ENCODE measurements at regions not wholly inside any gene's neighbourhood (a gene's known extent, or its start where the extent isn't known, plus 50 kb on each side); places are given as distances from the start of the nearest gene placed in this dataset.

DNA sequence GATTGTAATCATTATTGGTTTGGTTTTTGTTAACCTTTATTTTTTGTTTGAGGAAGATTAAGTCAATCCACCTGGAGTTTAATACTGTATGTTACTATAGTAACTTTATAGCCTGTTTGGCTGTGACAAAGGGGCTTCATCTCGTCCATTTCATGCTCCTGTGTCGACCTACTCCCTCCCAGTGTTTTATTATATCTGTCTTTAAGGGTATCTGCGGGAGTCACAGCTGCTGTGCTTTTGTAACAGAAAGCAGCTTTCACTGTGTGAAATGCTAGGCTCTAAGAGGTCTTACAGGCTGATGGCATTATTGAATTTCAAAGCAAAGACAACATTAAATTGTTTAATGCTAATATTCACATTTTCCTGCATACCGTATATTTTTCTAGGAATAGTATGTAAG is 698.0 kb upstream of the POU3F2 start:
- no peak for DNase-seq (ENCODE audit: extremely low read depth, low read depth)
- TF ChIP-seq, protein P1, sequence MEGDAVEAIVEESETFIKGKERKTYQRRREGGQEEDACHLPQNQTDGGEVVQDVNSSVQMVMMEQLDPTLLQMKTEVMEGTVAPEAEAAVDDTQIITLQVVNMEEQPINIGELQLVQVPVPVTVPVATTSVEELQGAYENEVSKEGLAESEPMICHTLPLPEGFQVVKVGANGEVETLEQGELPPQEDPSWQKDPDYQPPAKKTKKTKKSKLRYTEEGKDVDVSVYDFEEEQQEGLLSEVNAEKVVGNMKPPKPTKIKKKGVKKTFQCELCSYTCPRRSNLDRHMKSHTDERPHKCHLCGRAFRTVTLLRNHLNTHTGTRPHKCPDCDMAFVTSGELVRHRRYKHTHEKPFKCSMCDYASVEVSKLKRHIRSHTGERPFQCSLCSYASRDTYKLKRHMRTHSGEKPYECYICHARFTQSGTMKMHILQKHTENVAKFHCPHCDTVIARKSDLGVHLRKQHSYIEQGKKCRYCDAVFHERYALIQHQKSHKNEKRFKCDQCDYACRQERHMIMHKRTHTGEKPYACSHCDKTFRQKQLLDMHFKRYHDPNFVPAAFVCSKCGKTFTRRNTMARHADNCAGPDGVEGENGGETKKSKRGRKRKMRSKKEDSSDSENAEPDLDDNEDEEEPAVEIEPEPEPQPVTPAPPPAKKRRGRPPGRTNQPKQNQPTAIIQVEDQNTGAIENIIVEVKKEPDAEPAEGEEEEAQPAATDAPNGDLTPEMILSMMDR (IDR thresholded peaks at IDR 0.05; ENCODE audit: low read depth, low read length, missing control alignments): no peak

DNA sequence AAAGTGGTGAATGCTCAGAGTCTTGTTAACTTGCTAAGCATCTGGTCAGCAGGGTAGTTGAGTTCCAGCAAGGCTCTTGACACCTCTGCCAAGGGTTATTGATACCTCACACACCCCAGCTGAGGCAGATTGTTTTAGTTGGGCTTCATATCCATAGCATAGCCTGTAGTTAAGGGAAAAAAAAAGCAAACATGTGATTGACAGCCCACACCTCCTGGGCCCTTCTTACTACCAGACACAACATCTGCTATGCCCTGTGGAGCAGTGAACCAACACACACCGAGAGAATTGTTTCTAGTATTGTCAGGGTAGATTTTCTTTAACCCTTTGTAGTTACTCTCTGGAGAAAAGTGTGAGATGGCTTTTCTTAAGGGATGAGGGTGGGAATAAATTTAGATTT is 697.0 kb upstream of the POU3F2 start:
- H3K4me3 ChIP-seq (replicated peaks; ENCODE audit: low read depth, low read length): no peak overlapping the region
- TF ChIP-seq, protein P1 (IDR thresholded peaks at IDR 0.05; ENCODE audit: low read depth, low read length, missing control alignments): no peak
- DNase-seq (ENCODE audit: extremely low read depth, low read depth): no peak

More for the DNA sequence above, 698.0 kb upstream of the POU3F2 start:
- no peak overlapping the region for H3K4me3 ChIP-seq (replicated peaks; ENCODE audit: low read depth, low read length)

DNA sequence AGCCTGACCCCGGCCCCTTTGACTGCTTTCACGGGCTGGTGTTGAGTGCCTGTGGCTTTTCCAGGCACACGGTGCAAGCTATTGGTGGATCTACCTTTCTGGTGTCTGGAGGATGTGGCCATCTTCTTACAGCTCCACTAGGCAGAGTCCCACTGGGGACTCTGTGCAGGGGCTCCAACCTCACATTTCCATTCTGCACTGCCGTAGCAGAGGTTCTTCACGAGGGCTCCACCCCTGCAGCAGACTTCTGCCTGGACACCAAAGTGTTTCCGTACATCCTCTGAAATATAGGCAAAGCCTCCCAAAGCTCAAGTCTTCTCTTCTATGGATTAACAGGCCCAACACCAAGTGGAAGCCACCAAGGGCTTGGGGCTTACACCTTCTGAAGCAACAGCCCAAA is 691.5 kb upstream of the POU3F2 start:
- DNase-seq (ENCODE audit: extremely low read depth, low read depth): no peak
- TF ChIP-seq, protein P1 (IDR thresholded peaks at IDR 0.05; ENCODE audit: low read depth, low read length, missing control alignments): no peak
- H3K4me3 ChIP-seq (replicated peaks; ENCODE audit: low read depth, low read length): no peak overlapping the region

DNA sequence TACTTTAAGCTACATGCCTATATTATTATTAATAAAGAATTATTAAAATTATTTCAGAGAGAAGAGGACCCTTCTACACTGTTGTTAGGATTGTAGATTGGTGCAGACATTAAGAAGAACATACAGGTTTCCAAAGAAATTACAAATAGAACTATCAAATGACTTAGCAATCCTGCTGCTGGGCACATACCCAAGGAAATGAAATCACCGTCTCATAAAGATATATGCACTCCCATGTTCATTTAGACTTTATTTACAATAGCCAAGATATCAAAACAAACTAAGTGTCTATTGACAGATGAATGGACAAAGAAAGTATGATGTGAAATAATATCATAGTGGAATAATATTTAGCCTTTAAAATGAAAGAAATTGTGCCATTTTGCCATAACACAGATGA is 687.7 kb upstream of the POU3F2 start:
- TF ChIP-seq, protein P1 (IDR thresholded peaks at IDR 0.05; ENCODE audit: low read depth, low read length, missing control alignments): no peak
- DNase-seq (ENCODE audit: extremely low read depth, low read depth): no peak

DNA sequence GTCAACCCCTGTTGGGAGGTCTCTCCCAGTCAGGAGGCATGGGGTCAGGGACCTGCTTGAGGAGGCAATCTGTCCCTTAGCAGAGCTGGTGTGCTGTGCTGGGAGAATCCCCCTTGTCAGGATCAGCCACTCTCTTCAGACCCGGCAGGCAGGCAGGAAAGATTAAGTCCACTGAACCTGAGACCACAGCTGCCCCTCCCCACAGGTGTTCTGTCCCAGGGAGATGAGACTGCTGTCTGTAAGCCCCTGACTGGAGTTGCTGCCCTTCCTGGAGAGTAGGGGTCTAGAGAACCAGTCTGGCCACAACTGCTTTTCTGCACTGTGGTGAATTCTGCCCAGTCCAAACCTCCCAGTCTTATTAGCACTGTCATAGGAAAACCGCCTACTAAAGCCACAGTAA is 677.8 kb upstream of the POU3F2 start:
- no peak overlapping the region for H3K4me3 ChIP-seq (replicated peaks; ENCODE audit: low read depth, low read length)
- no peak for DNase-seq (ENCODE audit: extremely low read depth, low read depth)
- TF ChIP-seq, protein P1 (IDR thresholded peaks at IDR 0.05; ENCODE audit: low read depth, low read length, missing control alignments): no peak

More for the DNA sequence above, 687.7 kb upstream of the POU3F2 start:
- H3K4me3 ChIP-seq (replicated peaks; ENCODE audit: low read depth, low read length): no peak overlapping the region

DNA sequence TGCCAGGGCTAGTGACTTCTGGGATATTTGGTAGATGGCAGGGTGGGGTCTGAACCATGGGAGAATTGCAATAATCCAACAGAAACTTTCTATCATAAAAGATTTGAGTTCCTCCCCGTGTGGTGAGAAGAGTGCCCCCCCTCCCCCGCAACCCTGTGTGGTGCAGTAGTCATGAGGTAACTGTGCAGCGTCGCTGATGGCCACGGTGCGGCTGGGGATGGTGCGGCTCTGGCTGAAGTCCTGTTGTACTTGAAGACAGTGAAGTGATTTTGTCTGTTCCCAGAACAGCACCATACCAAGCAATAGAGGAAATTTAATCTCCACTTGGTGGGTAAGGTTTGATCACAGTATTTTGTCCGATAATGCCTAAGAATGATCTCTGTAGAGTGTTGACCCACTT is 654.8 kb upstream of the POU3F2 start:
- no peak overlapping the region for H3K4me3 ChIP-seq (replicated peaks; ENCODE audit: low read depth, low read length)
- no peak for DNase-seq (ENCODE audit: extremely low read depth, low read depth)
- TF ChIP-seq, protein P1 (IDR thresholded peaks at IDR 0.05; ENCODE audit: low read depth, low read length, missing control alignments): no peak

DNA sequence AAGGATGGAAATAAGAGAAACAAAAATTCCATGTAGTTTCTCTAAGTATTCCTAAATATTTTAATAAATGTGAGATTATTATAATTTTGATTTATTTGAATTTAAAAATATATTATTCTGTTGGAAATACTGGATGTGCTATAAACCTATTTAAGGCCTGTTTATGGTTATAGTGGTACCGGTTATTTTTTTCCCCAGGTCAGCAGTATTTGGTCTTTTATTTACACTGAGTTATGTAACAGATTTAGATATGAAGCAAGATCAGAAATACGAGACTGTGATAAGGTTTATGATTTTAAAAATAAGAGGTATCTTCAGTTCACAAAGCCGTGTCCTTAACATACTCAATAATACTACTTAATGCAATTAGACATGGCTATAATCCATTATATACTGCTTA is 634.3 kb upstream of the POU3F2 start:
- TF ChIP-seq, protein P1 (IDR thresholded peaks at IDR 0.05; ENCODE audit: low read depth, low read length, missing control alignments): no peak
- DNase-seq (ENCODE audit: extremely low read depth, low read depth): no peak
- H3K4me3 ChIP-seq (replicated peaks; ENCODE audit: low read depth, low read length): no peak overlapping the region
